Subcutaneous abdominal adipose tissue (tissue), 5 donors: ENCODE measurements at regions not wholly inside any gene's neighbourhood (a gene's known extent, or its start where the extent isn't known, plus 50 kb on each side); places are given as distances from the start of the nearest gene placed in this dataset.
"Not testable (repeated sequence)": the region's sequence is repeated elsewhere in the genome, so short reads cannot be mapped to it uniquely, and the experiment has no call there.

Source experiments
- H3K27ac ChIP-seq: one replicate; pipeline ENCODE4 v1.7.0; 2013; ENCODE audit warnings: low read depth, mild to moderate bottlenecking, inconsistent platforms, low read length, moderate library complexity
- H3K27me3 ChIP-seq, 5 donors: one replicate each; pipeline ENCODE4 v1.7.0; 2013; ENCODE audit warnings: low read length in 5 of 5, inconsistent platforms in 1 of 5; ENCODE audit not compliant: control insufficient read depth in 5 of 5, insufficient read depth in 4 of 5
- H3K36me3 ChIP-seq, 5 donors: one replicate each; pipeline ENCODE4 v1.7.0; 2013; ENCODE audit warnings: low read length in 5 of 5; ENCODE audit not compliant: control insufficient read depth in 5 of 5, insufficient read depth in 5 of 5
- H3K4me1 ChIP-seq, 5 donors: one replicate each; pipeline ENCODE4 v1.7.0; 2013; ENCODE audit warnings: low read length in 5 of 5, mild to moderate bottlenecking in 3 of 5, moderate library complexity in 1 of 5; ENCODE audit not compliant: control insufficient read depth in 5 of 5, insufficient read depth in 5 of 5
- H3K4me3 ChIP-seq, 5 donors: one replicate each; pipeline ENCODE4 v1.7.0; 2013; ENCODE audit warnings: low read length in 5 of 5, low read depth in 1 of 5
- H3K9ac ChIP-seq, 5 donors: one replicate each; pipeline ENCODE4 v1.7.0; 2013; ENCODE audit warnings: low read length in 5 of 5, mild to moderate bottlenecking in 4 of 5, moderate library complexity in 3 of 5
- H3K9me3 ChIP-seq, 5 donors: one replicate each; pipeline ENCODE4 v1.7.0; 2013; ENCODE audit warnings: low read length in 5 of 5; ENCODE audit not compliant: control insufficient read depth in 5 of 5
- donor health status: healthy.
- donor health status: healthy.
- donor health status: healthy.
- donor health status: healthy.
- donor health status: healthy.

GRCh38 chr7:13115855-13116254 lies 428.4 kb downstream of the ARL4A start:
- Histone ChIP-seq H3K27ac (no peak overlapping the region), H3K27me3 (no peaks in the 10 kb centered on the region), H3K36me3 (no peaks in the 10 kb centered on the region), H3K9ac (no peak overlapping the region), H3K4me1 (no peaks in the 10 kb centered on the region), H3K9me3 (no peaks in the 10 kb centered on the region), H3K4me3 (no peak overlapping the region)

GRCh38 chr7:13117103-13117502 lies 429.7 kb downstream of the ARL4A start:
- Histone ChIP-seq H3K4me3 (no peak overlapping the region), H3K27me3 (no peaks in the 10 kb centered on the region), H3K27ac (no peak overlapping the region), H3K36me3 (no peaks in the 10 kb centered on the region), H3K9ac (no peak overlapping the region), H3K4me1 (no peaks in the 10 kb centered on the region), H3K9me3 (peaks cover 0 to 2% (median 0%) of the 10 kb centered on the region in 5 donors)

- Histone ChIP-seq H3K36me3 (no peaks in the 10 kb centered on the region), H3K9ac (no peak overlapping the region), H3K4me1 (no peaks in the 10 kb centered on the region), H3K27ac (no peak overlapping the region), H3K9me3 (peaks cover 0 to 2% (median 0%) of the 10 kb centered on the region in 5 donors), H3K27me3 (no peaks in the 10 kb centered on the region), H3K4me3 (no peak overlapping the region)
Observed at GRCh38 chr7:13117592-13117991, 430.2 kb downstream of the ARL4A start.

GRCh38 chr7:13124629-13125028 lies 437.2 kb downstream of the ARL4A start:
- H3K9ac ChIP-seq, H3K27me3 ChIP-seq, H3K4me1 ChIP-seq, H3K27ac ChIP-seq, H3K4me3 ChIP-seq, H3K36me3 ChIP-seq, H3K9me3 ChIP-seq: not testable (repeated sequence)

- Histone ChIP-seq H3K4me3 (no peak overlapping the region), H3K9ac (no peak overlapping the region), H3K27ac (no peak overlapping the region), H3K4me1 (no peaks in the 10 kb centered on the region), H3K9me3 (peaks cover 0 to 6% (median 0%) of the 10 kb centered on the region in 5 donors), H3K36me3 (no peaks in the 10 kb centered on the region), H3K27me3 (peaks cover 0 to 2% (median 0%) of the 10 kb centered on the region in 5 donors)
Observed at GRCh38 chr7:13126347-13126746, 438.9 kb downstream of the ARL4A start.

GRCh38 chr7:13130321-13130720 lies 442.9 kb downstream of the ARL4A start:
- Histone ChIP-seq H3K9ac (no peak overlapping the region), H3K4me1 (no peaks in the 10 kb centered on the region), H3K27me3 (peaks cover 0 to 2% (median 0%) of the 10 kb centered on the region in 5 donors), H3K9me3 (no peaks in the 10 kb centered on the region), H3K27ac (no peak overlapping the region), H3K4me3 (no peak overlapping the region), H3K36me3 (no peaks in the 10 kb centered on the region)

GRCh38 chr7:13130906-13131305 lies 443.5 kb downstream of the ARL4A start:
- not testable (repeated sequence) for H3K27ac ChIP-seq, H3K9me3 ChIP-seq, H3K4me3 ChIP-seq, H3K27me3 ChIP-seq, H3K4me1 ChIP-seq, H3K36me3 ChIP-seq, H3K9ac ChIP-seq

GRCh38 chr7:13132314-13132713 lies 444.9 kb downstream of the ARL4A start:
- H3K9ac ChIP-seq = no peak overlapping the region
- peaks cover 0 to 4% (median 0%) of the 10 kb centered on the region in 5 donors for H3K9me3 ChIP-seq

GRCh38 chr7:13136345-13136744 lies 448.9 kb downstream of the ARL4A start:
- not testable (repeated sequence) for H3K27me3 ChIP-seq, H3K4me3 ChIP-seq

More at GRCh38 chr7:13132314-13132713, 444.9 kb downstream of the ARL4A start:
- Histone ChIP-seq H3K36me3 (no peaks in the 10 kb centered on the region), H3K4me3 (no peak overlapping the region), H3K27me3 (no peaks in the 10 kb centered on the region), H3K4me1 (no peaks in the 10 kb centered on the region), H3K27ac (no peak overlapping the region)

GRCh38 chr7:13139436-13139835 lies 452.0 kb downstream of the ARL4A start:
- H3K9ac ChIP-seq = no peak overlapping the region
- H3K9me3 ChIP-seq = peaks cover 0 to 4% (median 0%) of the 10 kb centered on the region in 5 donors
- peaks cover 0 to 2% (median under 1%) of the 10 kb centered on the region in 5 donors for H3K4me1 ChIP-seq
- no peak overlapping the region for H3K27ac ChIP-seq
- no peak overlapping the region for H3K4me3 ChIP-seq
- no peaks in the 10 kb centered on the region for H3K36me3 ChIP-seq
- H3K27me3 ChIP-seq = no peaks in the 10 kb centered on the region

More at GRCh38 chr7:13136345-13136744, 448.9 kb downstream of the ARL4A start:
- not testable (repeated sequence) for H3K9me3 ChIP-seq, H3K9ac ChIP-seq, H3K36me3 ChIP-seq, H3K27ac ChIP-seq, H3K4me1 ChIP-seq

GRCh38 chr7:13144673-13145072 lies 457.2 kb downstream of the ARL4A start:
- Histone ChIP-seq H3K4me1 (peaks cover 0 to 10% (median 5%) of the 10 kb centered on the region in 5 donors), H3K4me3 (no peak overlapping the region), H3K9me3 (no peaks in the 10 kb centered on the region), H3K36me3 (no peaks in the 10 kb centered on the region), H3K27me3 (no peaks in the 10 kb centered on the region), H3K27ac (no peak overlapping the region), H3K9ac (no peak overlapping the region)
